ENCODE measurements at regions not wholly inside any gene's neighbourhood (a gene's known extent, or its start where the extent isn't known, plus 50 kb on each side); places are given as distances from the start of the nearest gene placed in this dataset.
A peak's percentile ranks its signal among the peaks of the same experiment; 100 is the strongest.

DNA sequence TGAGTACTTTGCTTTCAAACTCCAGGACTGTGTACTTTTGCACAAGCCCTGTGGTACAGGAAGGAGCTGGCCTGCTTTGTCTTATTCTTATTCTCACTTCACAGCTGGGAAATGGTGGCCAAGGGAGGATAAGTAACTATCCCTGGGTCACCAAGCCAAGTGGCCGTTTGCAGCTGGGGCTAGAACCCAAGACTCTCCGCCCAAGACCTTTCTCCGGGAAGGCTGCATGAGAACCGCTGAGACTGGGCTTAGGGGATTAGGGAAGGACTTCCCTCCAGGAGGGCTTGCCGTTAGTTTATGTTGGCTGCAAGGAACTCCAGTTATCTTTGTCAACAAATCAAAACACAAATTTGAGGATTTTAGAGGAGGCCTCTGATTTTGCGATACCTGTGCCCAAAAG lies 109.5 kb upstream of the ADRA1D start:
- no peak for DNase-seq (ENCODE audit: low read depth)
- in situ Hi-C loops (cut with HindIII; ENCODE audit: low pct_unique_long_range_greater_than_20kb, low sequenced_read_pairs): no loop called here

DNA sequence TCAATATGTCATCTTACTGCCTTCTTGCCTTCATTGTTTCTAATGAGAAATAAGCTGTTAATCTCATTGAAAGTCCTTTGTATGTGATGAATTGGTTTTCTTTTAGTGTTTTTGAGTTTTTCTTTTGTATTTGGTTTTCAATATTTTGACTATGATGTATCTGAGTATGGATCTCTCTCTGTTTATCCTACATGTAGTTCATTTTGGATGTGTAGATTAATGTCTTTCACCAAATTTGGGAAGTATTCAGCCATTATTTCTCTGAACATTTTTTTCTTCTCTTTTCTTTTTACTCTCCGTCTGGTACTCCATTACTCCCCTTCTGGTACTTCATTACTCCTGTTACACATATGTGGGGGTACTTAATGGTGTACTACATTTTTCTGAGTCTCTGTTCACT lies 103.3 kb upstream of the ADRA1D start:
- in situ Hi-C loops (cut with HindIII; ENCODE audit: low pct_unique_long_range_greater_than_20kb, low sequenced_read_pairs): no loop called here
- DNase-seq (ENCODE audit: low read depth): no peak

DNA sequence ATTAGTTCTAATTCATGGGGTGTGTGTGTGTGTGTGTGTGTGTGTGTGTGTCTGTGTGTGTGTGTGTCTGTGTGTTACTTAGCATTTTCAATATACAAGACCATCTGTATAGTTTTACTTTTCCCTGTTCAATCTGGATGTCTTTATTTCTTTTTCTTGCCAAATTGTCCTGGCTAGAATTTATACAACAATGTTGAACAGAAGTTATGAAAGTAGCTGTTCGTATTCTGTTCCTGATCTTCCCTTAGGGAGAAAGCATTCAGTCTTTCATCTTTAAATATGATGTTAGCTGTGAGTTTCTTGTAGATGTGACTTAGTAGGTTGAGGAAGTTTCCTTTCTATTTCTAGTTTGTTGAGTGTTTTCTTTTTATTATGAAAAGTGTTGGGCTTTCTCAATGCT lies 101.0 kb upstream of the ADRA1D start:
- in situ Hi-C loops (cut with HindIII; ENCODE audit: low pct_unique_long_range_greater_than_20kb, low sequenced_read_pairs): no loop called here
- DNase-seq (ENCODE audit: low read depth): no peak

DNA sequence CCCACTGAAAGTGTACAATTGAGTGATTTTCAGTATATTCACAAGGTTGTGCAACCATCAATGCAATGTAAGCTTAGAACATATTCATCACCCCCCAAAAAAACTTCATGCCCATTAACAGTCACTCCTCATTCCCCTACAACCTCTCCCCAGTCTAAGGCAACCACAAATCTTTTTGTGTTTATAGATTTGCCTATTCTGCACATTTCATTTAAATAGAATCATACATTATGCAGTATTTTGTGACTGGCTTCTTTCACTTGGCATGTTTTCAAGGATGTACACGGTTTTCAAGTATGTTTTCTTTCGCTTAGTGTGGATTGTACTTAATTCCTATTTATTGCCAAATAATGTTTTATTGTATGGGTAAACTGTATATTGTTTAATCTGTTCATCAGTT lies 95.6 kb upstream of the ADRA1D start:
- in situ Hi-C loops (cut with HindIII; ENCODE audit: low pct_unique_long_range_greater_than_20kb, low sequenced_read_pairs): no loop called here
- no peak for DNase-seq (ENCODE audit: low read depth)

GRCh38 chr20:4342609-4343008 lies 93.5 kb upstream of the ADRA1D start:
- in situ Hi-C loops (cut with HindIII; ENCODE audit: low pct_unique_long_range_greater_than_20kb, low sequenced_read_pairs): no loop called here
- DNase-seq (ENCODE audit: low read depth): no peak

- DNase-seq (ENCODE audit: low read depth): no peak
- in situ Hi-C loops (cut with HindIII; ENCODE audit: low pct_unique_long_range_greater_than_20kb, low sequenced_read_pairs): no loop called here
Measured at GRCh38 chr20:4341804-4342485, 92.9 kb upstream of the ADRA1D start.

DNA sequence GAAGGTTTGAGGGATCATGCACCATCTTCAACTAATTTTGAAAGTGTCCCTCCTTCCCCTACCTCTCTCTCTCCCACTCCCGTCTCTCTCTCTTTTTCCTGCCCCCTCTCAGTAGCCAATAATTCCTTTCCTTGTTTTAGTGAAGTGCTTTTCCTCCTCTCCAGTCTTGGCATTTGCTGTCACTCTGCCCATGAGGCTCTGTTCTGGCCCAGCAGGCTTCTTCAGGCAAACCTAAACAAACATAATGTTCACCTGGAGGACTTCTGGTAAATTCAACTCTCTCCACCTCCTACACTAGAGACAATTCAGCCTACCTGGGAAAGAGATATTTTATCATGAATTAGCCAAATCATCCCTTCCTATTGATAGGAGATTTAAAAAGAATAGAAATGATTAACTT lies 86.6 kb upstream of the ADRA1D start:
- in situ Hi-C loops (cut with HindIII; ENCODE audit: low pct_unique_long_range_greater_than_20kb, low sequenced_read_pairs): no loop called here
- no peak for DNase-seq (ENCODE audit: low read depth)

DNA sequence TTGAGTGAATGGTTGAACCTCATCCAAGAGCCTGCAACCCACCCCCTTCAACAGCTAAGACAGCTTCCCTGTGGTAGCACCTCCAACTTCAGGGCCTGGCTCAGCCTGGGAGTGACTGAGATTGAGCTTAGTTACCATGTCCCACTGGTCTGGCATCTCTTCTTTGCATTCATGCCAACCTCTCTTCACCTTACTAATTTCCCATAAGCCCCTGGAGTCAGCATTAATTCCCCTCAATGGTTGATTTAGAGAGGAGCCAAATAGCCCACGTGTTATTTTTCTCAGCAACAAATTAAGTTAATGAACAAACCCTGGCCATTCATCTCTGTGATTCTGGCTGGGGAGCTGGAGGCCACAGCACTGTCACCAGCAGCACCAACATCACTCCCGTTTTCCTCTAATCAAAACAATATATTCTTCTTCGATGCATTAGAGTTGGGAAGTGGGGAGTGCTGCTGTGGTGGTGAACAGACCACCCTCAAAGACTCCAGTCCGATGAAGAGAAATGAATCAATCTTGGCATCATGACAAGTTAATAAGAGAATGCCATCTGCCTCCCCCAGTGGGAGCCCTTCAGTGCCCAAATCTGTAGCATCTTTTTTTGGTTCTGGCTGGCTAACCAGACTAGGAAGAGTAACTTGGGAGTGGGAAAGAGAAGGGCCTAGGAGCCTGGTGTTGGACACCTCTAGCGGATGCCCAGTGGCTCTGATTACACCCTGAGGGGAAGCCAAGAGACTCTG lies 83.2 kb upstream of the ADRA1D start:
- in situ Hi-C loops (cut with HindIII; ENCODE audit: low pct_unique_long_range_greater_than_20kb, low sequenced_read_pairs): no loop called here

DNA sequence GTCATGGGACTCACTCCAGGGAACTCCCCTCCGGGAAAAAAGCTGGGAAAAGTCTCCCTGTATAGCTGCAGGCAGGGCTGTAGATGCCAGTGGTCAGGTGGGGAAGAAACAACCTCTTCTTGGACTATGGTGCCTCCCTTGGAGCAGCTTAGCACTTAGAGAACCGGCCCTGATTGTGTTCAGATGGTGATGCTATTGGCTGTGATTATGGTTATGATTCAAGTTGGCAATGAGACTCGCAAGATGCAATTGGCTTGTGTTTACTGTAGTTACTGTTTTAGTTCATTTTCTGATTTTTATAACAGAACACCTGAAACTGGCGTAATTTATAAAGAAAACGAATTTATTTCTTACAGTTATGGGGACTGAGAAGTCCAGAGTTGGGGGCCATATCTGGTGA lies 80.9 kb upstream of the ADRA1D start:
- DNase-seq (ENCODE audit: low read depth): no peak
- in situ Hi-C loops (cut with HindIII; ENCODE audit: low pct_unique_long_range_greater_than_20kb, low sequenced_read_pairs): no loop called here

More for the DNA sequence above, 83.2 kb upstream of the ADRA1D start:
- DNase-seq (ENCODE audit: low read depth): no peak

GRCh38 chr20:4329232-4329631 lies 80.1 kb upstream of the ADRA1D start:
- DNase-seq (ENCODE audit: low read depth): no peak
- in situ Hi-C loops (cut with HindIII; ENCODE audit: low pct_unique_long_range_greater_than_20kb, low sequenced_read_pairs): no loop called here

GRCh38 chr20:4328541-4328940 lies 79.5 kb upstream of the ADRA1D start:
- no peak for DNase-seq (ENCODE audit: low read depth)
- in situ Hi-C loops (cut with HindIII; ENCODE audit: low pct_unique_long_range_greater_than_20kb, low sequenced_read_pairs): no loop called here

- in situ Hi-C loops (cut with HindIII; ENCODE audit: low pct_unique_long_range_greater_than_20kb, low sequenced_read_pairs): no loop called here
- no peak for DNase-seq (ENCODE audit: low read depth)
Measured at GRCh38 chr20:4327956-4328355, 78.9 kb upstream of the ADRA1D start.

GRCh38 chr20:4326195-4327065 lies 77.3 kb upstream of the ADRA1D start:
- DNase-seq (ENCODE audit: low read depth): peak; percentile 17

DNA sequence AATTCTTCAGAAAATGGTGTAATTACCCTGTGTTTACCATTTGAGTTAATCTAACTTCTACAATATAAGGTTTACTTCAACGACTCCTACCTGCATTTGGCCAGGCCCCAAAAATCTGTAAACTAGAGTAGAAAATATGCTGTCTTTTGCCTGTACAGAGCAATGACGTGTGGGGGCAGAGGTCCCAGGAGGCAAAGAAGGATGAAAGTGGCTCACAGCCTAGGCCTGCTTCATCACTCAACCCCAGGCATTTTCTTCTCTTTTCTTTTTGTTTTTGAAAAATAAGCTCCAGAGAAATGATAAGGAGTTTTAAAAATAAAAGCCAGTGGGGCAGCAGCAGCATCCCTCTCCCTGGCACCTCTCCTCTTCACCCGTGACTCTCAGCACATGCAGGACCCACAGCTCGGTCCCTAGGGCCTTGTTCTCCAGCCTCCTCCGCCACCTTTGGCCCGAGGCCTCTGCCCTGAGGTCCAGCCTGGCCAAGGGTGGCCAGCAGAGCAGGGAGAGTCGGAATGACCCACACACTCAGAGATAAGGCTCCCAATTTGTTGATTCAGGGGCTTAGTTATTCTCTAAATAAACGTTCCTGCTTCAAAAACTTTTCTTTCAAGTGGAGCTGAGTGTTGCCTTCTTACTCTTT lies 76.6 kb upstream of the ADRA1D start:
- DNase-seq (ENCODE audit: low read depth): no peak
- in situ Hi-C loops (cut with HindIII; ENCODE audit: low pct_unique_long_range_greater_than_20kb, low sequenced_read_pairs): no loop called here

More at GRCh38 chr20:4326195-4327065, 77.3 kb upstream of the ADRA1D start:
- in situ Hi-C loops (cut with HindIII; ENCODE audit: low pct_unique_long_range_greater_than_20kb, low sequenced_read_pairs): no loop called here

DNA sequence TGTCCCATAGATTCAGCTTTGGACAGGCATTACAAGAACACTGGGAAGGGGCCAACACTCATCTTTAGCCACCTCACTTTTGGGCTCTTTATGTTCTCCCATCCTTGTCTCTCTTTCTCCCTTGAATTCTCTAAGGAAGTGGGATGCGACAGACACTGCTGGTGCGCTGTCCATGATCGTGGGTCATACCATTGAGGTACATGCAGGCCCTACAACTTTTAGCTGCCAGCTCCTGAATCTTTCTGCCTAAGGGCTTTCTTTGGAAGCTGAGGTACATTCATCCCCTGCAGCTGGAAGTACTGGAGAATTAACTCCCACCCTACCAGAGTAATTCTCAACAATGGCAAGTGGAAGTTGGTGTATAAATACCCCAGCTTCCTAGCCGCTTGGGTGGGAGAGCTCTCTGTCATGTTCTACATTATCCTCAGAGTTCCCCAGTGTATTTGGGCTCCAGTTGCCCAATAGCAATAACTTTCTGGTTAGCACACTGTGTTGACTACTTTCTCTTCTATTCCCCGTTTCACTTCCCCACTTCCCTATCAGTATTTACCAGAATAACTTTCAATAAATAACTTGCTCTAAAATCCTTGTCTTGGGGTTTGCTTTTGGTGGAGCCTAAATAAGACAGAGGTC lies 75.6 kb upstream of the ADRA1D start:
- in situ Hi-C loops (cut with HindIII; ENCODE audit: low pct_unique_long_range_greater_than_20kb, low sequenced_read_pairs): no loop called here

DNA sequence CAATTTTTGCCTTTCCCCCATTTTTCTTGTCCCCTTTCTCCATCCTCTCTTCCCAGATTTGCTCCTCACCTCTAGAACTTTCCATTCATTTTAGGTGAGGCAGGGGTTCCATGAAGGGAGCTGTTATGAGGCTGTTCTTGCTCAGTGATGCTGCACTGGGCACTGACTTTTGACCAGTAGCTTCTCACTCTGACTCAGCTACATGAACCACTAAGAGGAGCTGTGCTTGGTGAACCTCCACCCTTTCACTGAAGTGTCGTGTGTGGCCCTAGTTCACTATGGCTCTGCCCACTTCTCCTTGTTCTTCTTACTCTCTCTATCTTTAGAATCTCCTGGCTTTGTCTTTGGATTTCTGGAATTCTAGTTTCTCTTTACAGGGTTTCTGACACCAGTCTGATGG lies 73.4 kb upstream of the ADRA1D start:
- in situ Hi-C loops (cut with HindIII; ENCODE audit: low pct_unique_long_range_greater_than_20kb, low sequenced_read_pairs): no loop called here
- DNase-seq (ENCODE audit: low read depth): no peak

More for the DNA sequence above, 75.6 kb upstream of the ADRA1D start:
- no peak for DNase-seq (ENCODE audit: low read depth)

- in situ Hi-C loops (cut with HindIII; ENCODE audit: low pct_unique_long_range_greater_than_20kb, low sequenced_read_pairs): no loop called here
- no peak for DNase-seq (ENCODE audit: low read depth)
Measured at GRCh38 chr20:4320291-4320690, 71.2 kb upstream of the ADRA1D start.

DNA sequence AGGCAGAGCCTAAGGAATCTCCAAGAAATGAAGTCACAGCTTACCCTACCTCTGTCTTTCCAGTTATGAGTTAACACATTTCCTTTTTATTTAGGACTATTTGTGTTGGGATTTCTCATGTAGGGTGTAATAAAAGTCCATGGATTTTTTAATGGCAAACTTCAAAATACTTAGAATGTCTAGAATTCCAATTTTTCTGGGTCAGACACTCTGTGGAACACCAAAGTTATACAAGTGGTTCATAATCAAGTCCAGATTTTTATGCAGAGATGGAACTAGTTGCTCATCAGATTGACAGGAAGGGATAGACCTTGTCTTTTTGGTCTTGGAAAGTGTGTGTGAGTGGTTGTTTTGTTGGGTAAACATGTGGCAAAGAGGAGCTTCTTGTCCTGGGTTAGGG lies 69.8 kb upstream of the ADRA1D start:
- DNase-seq (ENCODE audit: low read depth): no peak
- in situ Hi-C loops (cut with HindIII; ENCODE audit: low pct_unique_long_range_greater_than_20kb, low sequenced_read_pairs): no loop called here

All from Caki2 (cell line).